SK-N-MC (cell line): ENCODE measurements at regions not wholly inside any gene's neighbourhood (a gene's known extent, or its start where the extent isn't known, plus 50 kb on each side); places are given as distances from the start of the nearest gene placed in this dataset.

ENCODE experiments used
- DNase-seq: peaks from one replicate; pipeline ENCODE4 v3.0.0-alpha.2; 2011; ENCODE audit warnings: low read depth, low spot score
- H3K27ac ChIP-seq: fragments of 200-600 bp; sonication (generic); 2 replicates; pipeline ENCODE4 v1.5.1; 2016; ENCODE audit warnings: mixed run types
- H3K36me3 ChIP-seq: fragments of 200-600 bp; sonication (generic); 2 replicates; pipeline ENCODE4 v1.6.1; 2017; ENCODE audit warnings: antibody characterized with exemption, low read length, mixed read lengths; ENCODE audit not compliant: insufficient read depth
- H3K4me3 ChIP-seq: fragments of 200-600 bp; sonication (generic); 2 replicates; pipeline ENCODE4 v1.5.1; 2016
- H3K9ac ChIP-seq: fragments of 200-600 bp; sonication (generic); 2 replicates; pipeline ENCODE4 v1.8.0; 2017; ENCODE audit warnings: mixed run types, mixed read lengths; ENCODE audit not compliant: insufficient read length
- H3K9me3 ChIP-seq: fragments of 200-600 bp; sonication (generic); 2 replicates; pipeline ENCODE4 v1.6.1; 2017; ENCODE audit warnings: low read depth, mild to moderate bottlenecking, antibody characterized with exemption, low read length, moderate library complexity, mixed read lengths
- EZH2 ChIP-seq: fragments of 200-600 bp; sonication (generic); IDR thresholded peaks from one replicate; pipeline ENCODE4 v1.6.1; 2017; ENCODE audit warnings: antibody characterized with exemption
- FOXP2 ChIP-seq: optimal IDR thresholded peaks from 2 replicates; pipeline ENCODE3; 2011; ENCODE audit warnings: mild to moderate bottlenecking, moderate library complexity; ENCODE audit not compliant: insufficient read depth; ENCODE audit errors: extremely low read length, control extremely low read depth
- POLR2AphosphoS5 ChIP-seq: IDR thresholded peaks from 2 replicates; pipeline ENCODE4 v1.6.1; 2012; ENCODE audit warnings: mild to moderate bottlenecking, low read depth, low read length, borderline replicate concordance

DNA sequence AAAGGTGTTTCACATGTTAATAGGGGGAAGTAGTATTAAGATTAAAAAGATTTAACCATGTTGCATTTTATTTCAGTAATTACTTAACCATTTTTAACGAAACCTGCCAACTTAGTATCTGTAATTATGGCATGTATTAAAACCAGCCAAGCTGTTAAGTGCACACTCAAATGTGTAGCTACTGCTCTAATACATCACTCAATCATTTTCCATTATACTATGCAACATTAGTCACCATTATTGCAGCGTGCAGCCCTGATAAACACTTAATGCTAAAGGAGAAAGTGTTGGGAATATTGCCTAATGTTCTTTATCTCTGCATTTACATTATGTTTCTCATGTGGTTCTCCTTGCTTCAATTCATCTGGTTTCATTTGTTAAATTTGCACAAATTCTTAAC is 745.9 kb upstream of the FAM98A start:
- H3K9ac ChIP-seq: no peak overlapping the region
- DNase-seq: no peak
- no peak overlapping the region for H3K27ac ChIP-seq

DNA sequence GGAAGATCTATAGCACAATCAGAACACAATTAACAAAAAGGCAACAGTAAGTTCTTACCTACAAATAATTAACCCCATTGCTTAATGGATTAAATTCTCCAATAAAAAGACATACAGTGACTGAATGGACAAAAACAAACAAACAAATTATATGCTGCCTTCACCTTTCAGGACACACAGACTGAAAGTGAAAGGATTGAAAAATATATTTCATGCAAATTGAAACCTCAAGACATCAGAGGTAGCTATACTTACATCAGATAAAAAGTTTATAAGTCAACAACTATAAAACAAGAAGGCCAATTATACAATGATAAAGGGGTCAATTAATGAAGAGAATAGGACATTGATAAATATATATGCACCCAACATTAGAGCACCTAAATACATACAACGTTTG is 741.2 kb upstream of the FAM98A start:
- H3K36me3 ChIP-seq: no peaks in the 10 kb centered on the region
- DNase-seq: no peak

More for the DNA sequence above, 745.9 kb upstream of the FAM98A start:
- Histone ChIP-seq H3K4me3 (no peak overlapping the region), H3K36me3 (no peaks in the 10 kb centered on the region), H3K9me3 (no peaks in the 10 kb centered on the region)
- TF ChIP-seq FOXP2: no peak
- no peak for TF ChIP-seq EZH2
- TF ChIP-seq POLR2AphosphoS5: no peak

DNA sequence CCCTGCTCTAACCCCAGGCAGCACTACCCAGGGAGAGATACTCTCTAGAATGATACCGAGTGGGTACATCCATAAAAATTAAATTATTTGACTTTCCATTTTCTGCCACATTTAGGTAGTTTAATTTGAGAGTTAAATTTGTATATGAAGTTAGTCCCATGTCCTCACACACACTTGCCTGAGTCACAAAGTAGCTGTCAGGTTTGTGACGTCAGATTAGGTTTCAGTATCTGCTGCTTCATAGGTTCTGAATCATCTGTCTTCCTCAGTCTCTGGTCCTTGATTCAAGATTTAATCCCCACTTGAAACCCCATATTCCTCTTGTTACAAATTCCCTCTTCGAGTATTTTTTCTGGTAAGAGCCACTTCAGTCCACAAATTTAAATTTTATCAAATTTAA is 738.6 kb upstream of the FAM98A start:
- DNase-seq: no peak
- H3K27ac ChIP-seq: no peak overlapping the region
- H3K36me3 ChIP-seq: no peaks in the 10 kb centered on the region
- H3K4me3 ChIP-seq: no peak overlapping the region
- H3K9ac ChIP-seq: no peak overlapping the region
- no peaks in the 10 kb centered on the region for H3K9me3 ChIP-seq
- no peak for TF ChIP-seq FOXP2
- no peak for TF ChIP-seq POLR2AphosphoS5
- TF ChIP-seq EZH2: no peak

More for the DNA sequence above, 741.2 kb upstream of the FAM98A start:
- no peak overlapping the region for H3K9ac ChIP-seq
- no peak overlapping the region for H3K27ac ChIP-seq
- no peaks in the 10 kb centered on the region for H3K9me3 ChIP-seq
- H3K4me3 ChIP-seq: no peak overlapping the region
- TF ChIP-seq FOXP2 (no peak), EZH2 (no peak), POLR2AphosphoS5 (no peak)

DNA sequence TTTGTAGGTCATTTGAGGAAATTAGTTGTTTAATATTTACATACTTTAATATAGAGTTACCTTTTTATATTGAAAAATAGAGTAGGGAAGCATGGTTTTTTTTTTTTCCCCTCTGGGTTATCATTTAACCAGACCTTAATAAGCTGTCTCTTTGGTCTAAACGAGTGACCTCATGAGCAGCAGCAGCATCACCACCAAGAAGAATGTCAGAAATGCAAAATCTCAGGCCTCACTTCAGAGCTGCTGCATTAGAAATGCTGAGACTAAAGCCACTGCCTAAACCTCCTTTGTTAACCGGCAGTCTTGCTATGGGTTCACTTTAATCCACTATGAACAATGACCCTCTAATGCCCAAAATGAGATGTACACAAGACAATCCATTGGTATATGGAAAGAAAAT is 733.7 kb upstream of the FAM98A start:
- H3K4me3 ChIP-seq: no peak overlapping the region
- TF ChIP-seq EZH2 (no peak), FOXP2 (no peak), POLR2AphosphoS5 (no peak)
- H3K36me3 ChIP-seq: no peaks in the 10 kb centered on the region
- no peak for DNase-seq
- H3K9me3 ChIP-seq: no peaks in the 10 kb centered on the region
- no peak overlapping the region for H3K27ac ChIP-seq
- no peak overlapping the region for H3K9ac ChIP-seq

DNA sequence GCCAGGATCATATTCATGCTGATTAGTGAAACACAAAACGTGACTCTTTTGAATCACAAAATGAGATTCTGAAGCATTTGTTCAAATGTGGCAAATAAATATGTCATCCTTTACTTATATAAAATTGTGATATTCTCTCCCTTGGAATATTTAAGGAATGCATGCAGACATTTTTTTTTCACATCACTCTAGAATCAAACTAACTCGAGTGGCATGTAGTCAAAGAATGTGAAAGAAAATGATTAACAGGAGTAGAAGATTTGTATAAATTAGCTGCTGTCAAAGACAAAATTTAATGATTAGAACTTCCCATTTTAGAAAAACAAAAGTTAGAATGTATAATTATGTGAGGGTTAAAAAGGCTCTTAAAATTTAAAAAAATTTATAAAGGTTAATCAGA is 721.0 kb upstream of the FAM98A start:
- H3K9ac ChIP-seq: no peak overlapping the region
- H3K36me3 ChIP-seq: no peaks in the 10 kb centered on the region
- no peak for TF ChIP-seq FOXP2
- TF ChIP-seq EZH2: no peak
- no peak for TF ChIP-seq POLR2AphosphoS5
- H3K27ac ChIP-seq: 0 out of 2 replicates have a peak overlapping the region, but pooled peaks have one; percentile 1
- no peak overlapping the region for H3K4me3 ChIP-seq
- H3K9me3 ChIP-seq: no peaks in the 10 kb centered on the region
- no peak for DNase-seq

DNA sequence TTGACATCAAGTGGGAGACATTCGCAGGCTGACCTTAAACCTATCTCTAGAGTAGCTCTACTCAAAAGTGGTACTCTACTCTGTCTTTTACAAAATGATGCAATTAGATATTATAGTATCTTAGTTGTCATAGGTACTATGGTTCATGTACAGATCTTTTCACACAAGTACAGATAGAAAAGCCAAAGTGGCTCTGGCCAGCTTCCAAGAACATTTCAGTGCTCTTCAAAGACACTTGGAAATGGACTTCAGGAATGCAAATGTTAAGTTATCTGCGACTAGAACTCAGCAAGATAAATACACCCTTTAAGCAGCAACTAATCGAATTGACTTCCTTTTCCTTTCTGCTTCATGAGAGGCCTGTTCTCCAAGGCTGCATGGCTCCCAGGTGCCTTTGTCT is 718.7 kb upstream of the FAM98A start:
- Histone ChIP-seq H3K9ac (no peak overlapping the region), H3K4me3 (no peak overlapping the region), H3K36me3 (no peaks in the 10 kb centered on the region), H3K9me3 (no peaks in the 10 kb centered on the region), H3K27ac (no peak overlapping the region)
- TF ChIP-seq POLR2AphosphoS5 (no peak), EZH2 (no peak), FOXP2 (no peak)
- DNase-seq: no peak

DNA sequence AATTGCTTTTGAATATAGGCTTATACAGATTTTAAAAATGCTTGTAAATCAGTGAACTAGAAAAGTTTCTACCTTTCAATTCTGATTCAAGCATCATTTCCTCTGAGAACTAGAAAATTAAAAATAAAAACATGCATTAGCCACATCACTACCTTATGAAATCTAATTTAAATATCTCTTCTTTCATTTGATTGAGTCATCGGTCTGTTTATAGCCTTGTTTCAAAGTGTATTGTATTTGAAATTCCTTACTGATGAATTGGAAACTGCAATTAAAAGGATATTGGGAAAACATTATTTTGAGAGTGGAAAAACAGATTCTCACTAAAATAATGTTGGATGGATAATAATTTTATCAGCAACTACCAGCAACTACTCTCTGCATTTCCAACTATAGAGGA is 717.7 kb upstream of the FAM98A start:
- DNase-seq: no peak
- Histone ChIP-seq H3K9ac (no peak overlapping the region), H3K9me3 (no peaks in the 10 kb centered on the region), H3K4me3 (no peak overlapping the region), H3K36me3 (no peaks in the 10 kb centered on the region), H3K27ac (no peak overlapping the region)
- TF ChIP-seq EZH2 (no peak), POLR2AphosphoS5 (no peak), FOXP2 (no peak)

DNA sequence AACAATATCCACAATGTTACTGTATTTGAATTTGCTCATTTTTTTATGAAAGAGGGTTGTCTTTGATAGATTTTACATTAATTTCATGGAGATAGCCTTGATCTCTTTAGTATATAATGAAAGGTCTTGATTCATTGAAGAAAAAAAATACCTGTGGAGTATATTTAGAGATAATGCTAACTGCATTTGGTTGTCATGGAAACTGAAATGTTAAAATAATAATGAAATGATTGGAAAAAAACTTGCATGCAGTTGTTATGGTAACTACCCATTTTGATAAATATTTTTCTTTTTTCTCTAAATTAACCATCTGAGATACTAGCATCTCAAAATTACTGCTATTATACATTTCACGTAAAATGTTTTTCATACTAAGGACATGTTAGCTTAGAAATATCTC is 712.7 kb upstream of the FAM98A start:
- TF ChIP-seq POLR2AphosphoS5: no peak
- no peak for TF ChIP-seq FOXP2
- DNase-seq: no peak
- Histone ChIP-seq H3K9ac (no peak overlapping the region), H3K27ac (no peak overlapping the region), H3K36me3 (no peaks in the 10 kb centered on the region), H3K9me3 (no peaks in the 10 kb centered on the region), H3K4me3 (no peak overlapping the region)

DNA sequence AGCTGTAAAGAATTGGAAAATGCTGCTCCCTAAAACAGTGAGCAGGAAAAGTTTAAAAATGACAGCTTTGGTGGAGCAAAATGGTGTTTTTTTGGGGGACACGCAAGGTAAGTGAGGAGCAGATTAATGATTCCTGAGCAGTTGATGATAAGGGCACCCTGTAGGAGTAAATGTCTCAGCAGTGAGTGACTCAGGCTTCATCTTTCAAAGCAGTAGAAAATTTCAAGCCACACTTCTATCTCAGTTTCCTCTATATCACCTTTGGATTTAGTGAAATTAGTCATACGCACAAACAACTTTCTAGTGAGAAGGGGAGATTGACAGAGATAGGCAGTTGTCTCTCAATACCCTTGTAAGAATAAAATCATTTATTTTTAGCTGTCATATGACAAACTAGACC is 709.0 kb upstream of the FAM98A start:
- no peak overlapping the region for H3K9ac ChIP-seq
- H3K9me3 ChIP-seq: no peaks in the 10 kb centered on the region
- no peaks in the 10 kb centered on the region for H3K36me3 ChIP-seq
- TF ChIP-seq EZH2 (no peak), FOXP2 (no peak), POLR2AphosphoS5 (no peak)
- no peak for DNase-seq
- H3K27ac ChIP-seq: no peak overlapping the region
- no peak overlapping the region for H3K4me3 ChIP-seq
